HCT116 (cell line): ENCODE measurements at regions not wholly inside any gene's neighbourhood (a gene's known extent, or its start where the extent isn't known, plus 50 kb on each side); places are given as distances from the start of the nearest gene placed in this dataset.

Experiments
- ATAC-seq: fragments of 200-7000 bp; cut with Tn5 transposase; 2 replicates; pipeline ENCODE4 v1.9.1; 2020; ENCODE audit warnings: mild to moderate bottlenecking, moderate library complexity
- BruUV-seq: library from RNA; stranded (reverse); fragments of 400-500 nt; replicated peaks from 2 replicates; lab custom pipeline; 2021; lab: Mats Ljungman, UMichigan
- CTCF ChIA-PET: fragments of 300-600 bp; sonication (Branson Sonifier 250); formaldehyde crosslinking; loops from one replicate; lab custom pipeline; 2021; ENCODE audit warnings: antibody characterized with exemption; lab: Charles Lee
- POLR2A ChIA-PET: fragments of 300-600, 350-600 bp; sonication (Branson Sonifier 250); formaldehyde crosslinking; loops from one replicate; lab custom pipeline; 2021; ENCODE audit warnings: antibody characterized with exemption; lab: Charles Lee
- RAD21 ChIA-PET, 2 experiments: fragments of 300-600 bp; sonication (Branson Sonifier 250); formaldehyde crosslinking; loops; one replicate each; lab custom pipeline; 2023; ENCODE audit warnings: low total read pairs in 2 of 2; ENCODE audit not compliant: uncharacterized antibody in 2 of 2, unreplicated experiment in 2 of 2, low non-redundant PET in 1 of 2; lab: Charles Lee
- DNase-seq: peaks from one replicate; pipeline ENCODE4 v3.0.0-alpha.2; 2010; ENCODE audit warnings: low read depth, low spot score
- H2AFZ ChIP-seq: fragments of 200-600 bp; shearing (Covaris generic), sonication (generic); 2 replicates; pipeline ENCODE4 v1.6.1; 2017; ENCODE audit warnings: low read depth, mixed run types, mixed read lengths, antibody characterized with exemption, low read length; ENCODE audit not compliant: poor library complexity, severe bottlenecking
- H3K27ac ChIP-seq: 2 replicates; pipeline ENCODE4 v1.5.1; 2012; ENCODE audit warnings: low read depth, low read length
- H3K27me3 ChIP-seq: fragments of 200-600 bp; sonication (generic); 2 replicates; pipeline ENCODE4 v1.6.1; 2016; ENCODE audit warnings: mixed run types, low read length, mixed read lengths; ENCODE audit not compliant: insufficient read depth
- H3K36me3 ChIP-seq, 2 experiments: fragments of 200-500 bp in 1 of 2; fragments of 200-600 bp in 1 of 2; sonication (Bioruptor generic) in 1 of 2; sonication (generic) in 1 of 2; 2 replicates each; pipeline versions ENCODE4 v1.5.1 to v1.6.1; 2014 to 2016; ENCODE audit warnings: low read length in 2 of 2, inconsistent platforms in 1 of 2, mixed read lengths in 1 of 2, mixed run types in 1 of 2; ENCODE audit not compliant: insufficient read depth in 2 of 2, control insufficient read depth in 1 of 2
- H3K4me1 ChIP-seq, 2 experiments: fragments of 200-600 bp in 1 of 2; sonication (generic) in 1 of 2; 2 replicates each; pipeline versions ENCODE4 v1.5.1 to v1.6.1; 2012 to 2017; ENCODE audit warnings: low read length in 2 of 2, inconsistent platforms in 1 of 2, mild to moderate bottlenecking in 1 of 2, mixed read lengths in 1 of 2, mixed run types in 1 of 2, moderate library complexity in 1 of 2; ENCODE audit not compliant: insufficient read depth in 2 of 2, control insufficient read depth in 1 of 2
- H3K4me2 ChIP-seq: fragments of 200-600 bp; sonication (generic); 2 replicates; pipeline ENCODE4 v1.6.1; 2017; ENCODE audit warnings: mixed run types, low read length, mixed read lengths
- H3K4me3 ChIP-seq, 2 experiments: fragments of 200-600 bp in 1 of 2; sonication (generic) in 1 of 2; replicated peaks in 1 of 2; 2 replicates each; pipeline ENCODE4 v1.5.1; 2011 to 2016; ENCODE audit warnings: low read length in 2 of 2, control low read depth in 1 of 2, low read depth in 1 of 2, mild to moderate bottlenecking in 1 of 2, mixed read lengths in 1 of 2, mixed run types in 1 of 2
- H3K79me2 ChIP-seq: fragments of 200-600 bp; sonication (generic); 2 replicates; pipeline ENCODE4 v1.6.1; 2017; ENCODE audit warnings: mild to moderate bottlenecking, mixed run types, low read length, moderate library complexity, mixed read lengths; ENCODE audit not compliant: insufficient read depth
- H3K9ac ChIP-seq: fragments of 200-600 bp; sonication (generic); 2 replicates; pipeline ENCODE4 v1.6.1; 2016; ENCODE audit warnings: low read length, mixed read lengths
- H3K9me2 ChIP-seq: fragments of 200-600 bp; sonication (generic), shearing (Covaris generic); 2 replicates; pipeline ENCODE4 v1.6.1; 2017; ENCODE audit warnings: mixed run types, mild to moderate bottlenecking, moderate library complexity; ENCODE audit not compliant: insufficient read depth
- H3K9me3 ChIP-seq, 2 experiments: fragments of 200-500 bp in 1 of 2; fragments of 200-600 bp in 1 of 2; sonication (Bioruptor generic) in 1 of 2; sonication (generic) in 1 of 2; 2 replicates each; pipeline ENCODE4 v1.6.1; 2014 to 2017; ENCODE audit warnings: low read length in 2 of 2, mixed read lengths in 2 of 2, inconsistent platforms in 1 of 2, low read depth in 1 of 2, mild to moderate bottlenecking in 1 of 2, mixed run types in 1 of 2, moderate library complexity in 1 of 2; ENCODE audit not compliant: control insufficient read depth in 1 of 2, insufficient read depth in 1 of 2
- H4K20me1 ChIP-seq: fragments of 200-600 bp; sonication (generic), shearing (Covaris generic); 2 replicates; pipeline ENCODE4 v1.6.1; 2017; ENCODE audit warnings: mixed run types, mild to moderate bottlenecking, moderate library complexity; ENCODE audit not compliant: insufficient read depth
- CBX3 ChIP-seq: IDR thresholded peaks from 2 replicates; pipeline ENCODE4 v1.6.1; 2012; ENCODE audit warnings: low read depth
- EGR1 ChIP-seq: IDR thresholded peaks from 2 replicates; pipeline ENCODE4 v1.6.1; 2012; ENCODE audit warnings: low read depth
- ELF1 ChIP-seq: IDR thresholded peaks from 2 replicates; pipeline ENCODE4 v1.6.1; 2012; ENCODE audit warnings: low read depth, borderline replicate concordance
- EZH2 ChIP-seq: fragments of 200-600 bp; sonication (generic); IDR thresholded peaks from 2 replicates; pipeline ENCODE4 v1.6.1; 2017; ENCODE audit warnings: antibody characterized with exemption, mixed run types
- JUND ChIP-seq: IDR thresholded peaks from 2 replicates; pipeline ENCODE4 v1.6.1; 2012
- POLR2A ChIP-seq: IDR thresholded peaks from 2 replicates; pipeline ENCODE4 v1.7.0; 2011; ENCODE audit warnings: borderline replicate concordance; ENCODE audit not compliant: insufficient read depth, insufficient read length; ENCODE audit errors: extremely low read depth
- POLR2AphosphoS5 ChIP-seq: IDR thresholded peaks from 2 replicates; pipeline ENCODE4 v1.6.1; 2011; ENCODE audit warnings: mild to moderate bottlenecking, low read depth, low read length, moderate library complexity
- REST ChIP-seq: IDR thresholded peaks from 2 replicates; pipeline ENCODE4 v1.6.1; 2012; ENCODE audit warnings: low read depth
- SIN3A ChIP-seq: IDR thresholded peaks from 2 replicates; pipeline ENCODE4 v1.6.1; 2012; ENCODE audit warnings: low read depth
- SP1 ChIP-seq: IDR thresholded peaks from 2 replicates; pipeline ENCODE4 v1.6.1; 2012; ENCODE audit warnings: low read depth
- SRF ChIP-seq: IDR thresholded peaks from 2 replicates; pipeline ENCODE4 v1.6.1; 2012; ENCODE audit warnings: low read depth
- ZBTB33 ChIP-seq: IDR thresholded peaks from 2 replicates; pipeline ENCODE4 v1.6.1; 2011; ENCODE audit warnings: mild to moderate bottlenecking, low read length, moderate library complexity; ENCODE audit not compliant: insufficient replicate concordance; ENCODE audit errors: extremely low read depth
- ZFX ChIP-seq: fragments of 450-650 bp; IDR thresholded peaks from 2 replicates; pipeline ENCODE4 v1.6.1; 2017
- intact Hi-C: fragments of 100-400 bp; cut with micrococcal nuclease; formaldehyde crosslinking; loops from 2 replicates; pipeline ENCODE4 v1.10.0; 2022
- TF ChIP-seq, protein P1 (sequence below): IDR thresholded peaks from 2 replicates; pipeline ENCODE4 v1.6.1; 2012
- TF ChIP-seq, protein P2 (sequence below), 3 experiments: fragments of 200-600 bp in 1 of 3; sonication (generic) in 1 of 3; IDR thresholded peaks in 2 of 3; conservative IDR thresholded peaks in 1 of 3; 2 replicates each; pipeline ENCODE4 v1.5.1; 2012 to 2017; ENCODE audit warnings: low read depth in 2 of 3, low read length in 2 of 3, antibody characterized with exemption in 1 of 3, borderline replicate concordance in 1 of 3, control low read depth in 1 of 3, mild to moderate bottlenecking in 1 of 3, mixed read lengths in 1 of 3, mixed run types in 1 of 3, moderate library complexity in 1 of 3; ENCODE audit not compliant: insufficient read depth in 1 of 3

DNA sequence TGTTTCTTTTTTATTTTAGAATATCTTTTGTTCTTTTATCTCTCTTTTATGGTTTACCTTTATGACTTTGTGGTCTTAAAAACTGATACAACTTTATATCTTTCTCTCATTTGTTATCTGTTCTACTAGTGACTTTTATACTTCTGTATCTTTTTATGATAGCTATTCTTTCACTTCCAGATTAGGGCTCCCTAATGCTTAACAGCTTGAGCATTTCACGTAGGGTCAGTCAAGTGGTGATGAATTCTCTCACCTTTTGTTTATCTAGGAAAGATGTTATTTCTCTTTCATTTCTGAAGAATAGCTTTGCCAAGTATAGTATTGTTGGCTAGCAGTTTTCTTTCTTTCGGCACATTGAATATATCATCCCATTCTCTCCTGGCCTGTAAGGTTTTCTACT is 123.6 kb downstream of the NUDT12 start:
- CTCF ChIA-PET, result no interaction called here
- Histone ChIP-seq H3K27ac (no peak overlapping the region), H3K79me2 (no peaks in the 10 kb centered on the region), H3K4me3 (no peak overlapping the region), H3K4me1 (peaks cover 0 to 5% of the 10 kb centered on the region in 2 experiments; a peak in 1 of 4 replicates), H3K27me3 (no peaks in the 10 kb centered on the region), H3K4me2 (no peak overlapping the region), H4K20me1 (no peaks in the 10 kb centered on the region), H3K36me3 (no peaks in the 10 kb centered on the region), H3K9me2 (no peaks in the 10 kb centered on the region), H3K9ac (no peak overlapping the region), H2AFZ (no peak overlapping the region), H3K9me3 (no peaks in the 10 kb centered on the region)
- TF ChIP-seq POLR2AphosphoS5 (no peak), SIN3A (no peak), JUND (no peak), EGR1 (no peak), ZBTB33 (no peak), EZH2 (no peak), ZFX (no peak), ELF1 (no peak), REST (no peak), CBX3 (no peak), SRF (no peak), POLR2A (no peak), SP1 (no peak)
- TF ChIP-seq, protein P1, sequence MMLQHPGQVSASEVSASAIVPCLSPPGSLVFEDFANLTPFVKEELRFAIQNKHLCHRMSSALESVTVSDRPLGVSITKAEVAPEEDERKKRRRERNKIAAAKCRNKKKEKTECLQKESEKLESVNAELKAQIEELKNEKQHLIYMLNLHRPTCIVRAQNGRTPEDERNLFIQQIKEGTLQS, result no peak
- TF ChIP-seq, protein P2, sequence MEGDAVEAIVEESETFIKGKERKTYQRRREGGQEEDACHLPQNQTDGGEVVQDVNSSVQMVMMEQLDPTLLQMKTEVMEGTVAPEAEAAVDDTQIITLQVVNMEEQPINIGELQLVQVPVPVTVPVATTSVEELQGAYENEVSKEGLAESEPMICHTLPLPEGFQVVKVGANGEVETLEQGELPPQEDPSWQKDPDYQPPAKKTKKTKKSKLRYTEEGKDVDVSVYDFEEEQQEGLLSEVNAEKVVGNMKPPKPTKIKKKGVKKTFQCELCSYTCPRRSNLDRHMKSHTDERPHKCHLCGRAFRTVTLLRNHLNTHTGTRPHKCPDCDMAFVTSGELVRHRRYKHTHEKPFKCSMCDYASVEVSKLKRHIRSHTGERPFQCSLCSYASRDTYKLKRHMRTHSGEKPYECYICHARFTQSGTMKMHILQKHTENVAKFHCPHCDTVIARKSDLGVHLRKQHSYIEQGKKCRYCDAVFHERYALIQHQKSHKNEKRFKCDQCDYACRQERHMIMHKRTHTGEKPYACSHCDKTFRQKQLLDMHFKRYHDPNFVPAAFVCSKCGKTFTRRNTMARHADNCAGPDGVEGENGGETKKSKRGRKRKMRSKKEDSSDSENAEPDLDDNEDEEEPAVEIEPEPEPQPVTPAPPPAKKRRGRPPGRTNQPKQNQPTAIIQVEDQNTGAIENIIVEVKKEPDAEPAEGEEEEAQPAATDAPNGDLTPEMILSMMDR (IDR thresholded peaks at IDR 0.05 in 2 of 3, conservative IDR thresholded peaks at IDR 0.05 in 1 of 3; ENCODE audit: borderline replicate concordance in 1 of 3, insufficient read depth in 1 of 3, low read depth in 2 of 3, low read length in 2 of 3), result no peak
- RAD21 ChIA-PET, result no interaction called here
- intact Hi-C loops, result no loop called here
- no peak for DNase-seq
- no TSS peak for BruUV-seq
- ATAC-seq, result no peak
- POLR2A ChIA-PET, result no interaction called here
